Kidney glomerular epithelial cell (primary cell): ENCODE measurements at regions not wholly inside any gene's neighbourhood (a gene's known extent, or its start where the extent isn't known, plus 50 kb on each side); places are given as distances from the start of the nearest gene placed in this dataset.
A peak's percentile ranks its signal among the peaks of the same experiment; 100 is the strongest.
"Not testable (repeated sequence)": the region's sequence is repeated elsewhere in the genome, so short reads cannot be mapped to it uniquely, and the experiment has no call there.

Experiments used
- DNase-seq: peaks from one replicate; lab custom pipeline; 2025; lab: John Stamatoyannopoulos, UW

DNA sequence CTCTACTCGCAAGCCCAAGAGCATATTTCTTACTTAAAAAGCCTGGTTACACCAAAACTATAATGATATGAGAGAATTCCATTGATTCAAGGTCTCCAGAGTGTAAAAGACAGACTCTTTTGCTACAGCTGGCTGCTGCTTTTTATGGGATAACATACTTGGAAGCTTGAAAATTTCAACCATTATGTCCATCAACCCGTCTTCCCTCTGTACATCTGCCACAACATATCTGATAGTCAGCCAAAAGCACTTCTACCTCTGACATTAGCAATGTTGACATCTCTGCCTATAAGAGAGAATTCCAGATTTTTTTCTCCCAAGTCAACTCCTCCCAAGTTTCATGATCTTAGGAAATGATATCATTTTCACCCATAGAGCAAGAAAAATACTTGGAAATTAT lies 54.4 kb upstream of the IQCM start:
- no peak for DNase-seq

DNA sequence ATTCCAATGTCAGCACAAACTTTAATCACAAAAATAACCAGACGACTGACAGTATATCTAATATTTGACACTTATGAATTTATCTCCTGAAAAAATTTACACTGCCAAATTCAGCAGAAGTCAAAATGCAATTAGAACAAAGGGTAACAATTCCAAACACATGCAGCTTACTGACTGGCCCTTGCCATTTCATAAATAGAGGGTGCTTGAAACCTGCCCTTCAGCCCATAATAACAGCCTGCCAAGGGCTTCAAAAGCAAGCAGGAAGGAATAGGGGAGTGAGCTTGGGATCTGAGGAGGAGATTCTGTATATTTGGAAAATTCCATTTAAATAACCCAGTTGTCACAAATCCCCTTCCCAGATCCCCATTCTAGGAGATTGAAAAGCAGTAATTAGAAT lies 66.1 kb upstream of the IQCM start:
- DNase-seq = no peak

DNA sequence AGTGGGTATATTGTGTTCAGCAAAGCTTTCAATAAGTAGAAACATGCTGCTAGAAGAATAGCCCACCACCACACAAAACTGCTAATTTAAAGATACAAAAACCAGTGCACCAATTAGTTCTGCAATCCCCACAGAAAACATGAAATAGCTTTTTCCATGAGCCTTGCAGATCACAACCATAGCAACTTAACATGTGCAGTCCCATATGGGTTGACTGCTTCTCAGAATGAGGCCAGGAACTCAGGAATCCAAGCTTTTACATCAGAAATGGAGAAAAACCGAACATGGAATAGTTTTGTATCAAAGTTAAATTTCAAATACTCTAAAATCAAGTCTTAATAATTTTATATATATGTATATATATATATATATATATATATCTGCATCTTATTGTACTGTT lies 66.6 kb upstream of the IQCM start:
- DNase-seq = no peak

DNA sequence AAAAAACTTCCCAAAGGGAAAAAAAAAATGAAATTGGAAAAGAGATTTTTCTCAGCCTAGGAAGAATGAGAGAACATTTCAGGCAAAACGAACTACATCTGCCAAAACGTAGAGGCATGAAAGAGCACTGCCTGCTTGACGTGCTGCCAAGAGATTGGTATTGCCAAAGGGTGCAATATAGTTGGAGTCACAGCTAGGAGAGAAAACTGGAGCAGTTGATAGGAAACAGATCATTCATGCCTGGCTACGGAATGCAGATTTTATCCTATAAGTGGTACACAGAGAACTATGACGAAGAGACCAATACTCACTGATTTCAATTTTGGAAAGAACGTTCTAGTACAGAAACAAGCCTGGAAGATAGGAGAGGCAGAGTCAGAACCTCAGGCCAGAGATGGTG lies 68.4 kb upstream of the IQCM start:
- DNase-seq = no peak

DNA sequence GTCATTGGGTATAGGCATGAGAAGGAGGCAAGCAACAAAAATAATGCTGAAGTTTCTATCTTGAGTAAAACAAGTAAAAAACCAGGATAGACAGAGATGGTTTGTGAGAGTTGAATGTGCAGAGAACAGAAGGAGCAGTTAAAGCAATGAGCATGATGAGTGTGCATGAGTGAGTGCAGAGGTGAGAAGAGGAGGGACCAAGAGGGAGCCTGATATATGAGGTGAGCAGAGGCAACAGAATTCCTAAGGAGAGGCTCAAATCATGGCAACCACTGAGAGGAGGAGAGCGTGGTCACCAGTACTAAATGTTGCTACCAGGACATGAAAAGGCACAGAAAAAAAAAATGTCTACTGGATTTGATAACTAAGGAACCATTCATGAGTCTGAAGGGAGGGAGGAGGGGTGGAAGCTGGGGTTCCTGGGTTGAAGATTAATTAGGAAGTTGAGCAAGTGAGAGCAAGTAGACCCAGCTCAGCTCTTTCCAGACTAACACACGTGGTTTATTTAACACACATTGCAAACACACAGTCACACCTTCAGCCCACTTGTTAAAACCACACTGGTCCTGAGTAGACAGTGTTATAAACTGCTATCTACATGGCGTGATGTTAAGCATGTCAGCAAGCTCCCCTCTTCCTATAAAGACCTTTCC lies 69.0 kb upstream of the IQCM start:
- peak; percentile 15 for DNase-seq

- peak; percentile 90 for DNase-seq
Measured at GRCh38 chr4:149885896-149886295, 70.3 kb upstream of the IQCM start.

GRCh38 chr4:149886786-149887490 lies 71.3 kb upstream of the IQCM start:
- no peak for DNase-seq

GRCh38 chr4:149889991-149890390 lies 74.3 kb upstream of the IQCM start:
- no peak for DNase-seq

- DNase-seq = no peak
Measured at GRCh38 chr4:149890531-149890930, 74.9 kb upstream of the IQCM start.

GRCh38 chr4:149891426-149891825 lies 75.8 kb upstream of the IQCM start:
- peak; percentile 17 for DNase-seq

DNA sequence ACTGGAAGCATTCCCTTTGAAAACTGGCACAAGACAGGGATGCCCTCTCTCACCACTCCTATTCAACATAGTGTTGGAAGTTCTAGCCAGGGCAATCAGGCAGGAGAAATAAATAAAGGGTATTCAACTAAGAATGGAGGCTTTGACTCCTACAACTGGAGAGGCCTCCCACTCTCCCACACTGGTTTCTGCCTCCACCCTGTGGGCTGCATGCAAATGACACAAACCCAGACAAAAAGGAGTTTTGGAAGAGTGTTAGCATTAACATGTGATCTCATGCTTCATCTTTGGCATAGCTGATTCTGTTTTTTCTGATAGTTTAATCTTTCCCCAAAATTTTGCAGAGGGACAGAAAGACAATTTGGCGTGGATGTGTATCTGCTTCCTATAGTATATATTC lies 80.8 kb upstream of the IQCM start:
- peak; percentile 48 for DNase-seq

GRCh38 chr4:149897783-149898182 lies 82.1 kb upstream of the IQCM start:
- peak; percentile 57 for DNase-seq

DNA sequence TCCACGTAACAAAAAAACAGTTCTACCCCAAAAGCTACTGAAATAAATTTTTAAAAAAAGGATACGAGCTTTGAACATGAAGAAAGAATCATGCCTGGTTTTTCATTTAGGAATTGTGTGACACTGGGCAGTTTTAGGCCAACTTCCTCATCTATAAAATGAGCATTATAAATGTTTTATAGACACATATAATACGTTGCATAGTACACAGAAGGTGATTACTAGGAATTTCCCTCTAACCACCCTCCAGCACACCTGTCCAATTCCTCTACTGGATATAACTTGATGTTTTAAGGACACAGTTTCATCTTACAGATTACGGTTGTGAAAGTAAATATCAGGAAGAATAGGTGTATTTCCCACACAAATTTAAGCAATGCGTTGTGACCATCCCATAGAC lies 85.5 kb upstream of the IQCM start:
- no peak for DNase-seq

GRCh38 chr4:149902242-149902641 lies 86.6 kb upstream of the IQCM start:
- no peak for DNase-seq

DNA sequence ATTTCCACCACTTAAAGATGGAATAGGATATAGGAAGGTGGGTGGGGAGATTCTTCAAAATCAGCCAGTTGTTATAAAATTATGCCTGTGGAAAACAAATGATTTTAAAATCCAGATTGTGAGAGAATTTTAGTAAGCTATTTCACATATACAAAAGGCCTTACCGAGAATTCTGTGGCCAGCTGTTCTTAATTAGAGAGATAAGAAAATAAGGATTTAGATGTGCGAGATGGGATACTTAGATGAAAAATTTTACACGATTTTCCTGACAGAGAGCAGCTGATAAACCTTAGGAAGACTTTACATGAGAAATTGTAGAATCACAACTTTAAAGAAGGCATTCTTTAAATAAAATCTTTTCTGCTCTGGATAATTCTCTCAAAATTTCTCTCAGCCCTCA lies 94.5 kb upstream of the IQCM start:
- DNase-seq = no peak

DNA sequence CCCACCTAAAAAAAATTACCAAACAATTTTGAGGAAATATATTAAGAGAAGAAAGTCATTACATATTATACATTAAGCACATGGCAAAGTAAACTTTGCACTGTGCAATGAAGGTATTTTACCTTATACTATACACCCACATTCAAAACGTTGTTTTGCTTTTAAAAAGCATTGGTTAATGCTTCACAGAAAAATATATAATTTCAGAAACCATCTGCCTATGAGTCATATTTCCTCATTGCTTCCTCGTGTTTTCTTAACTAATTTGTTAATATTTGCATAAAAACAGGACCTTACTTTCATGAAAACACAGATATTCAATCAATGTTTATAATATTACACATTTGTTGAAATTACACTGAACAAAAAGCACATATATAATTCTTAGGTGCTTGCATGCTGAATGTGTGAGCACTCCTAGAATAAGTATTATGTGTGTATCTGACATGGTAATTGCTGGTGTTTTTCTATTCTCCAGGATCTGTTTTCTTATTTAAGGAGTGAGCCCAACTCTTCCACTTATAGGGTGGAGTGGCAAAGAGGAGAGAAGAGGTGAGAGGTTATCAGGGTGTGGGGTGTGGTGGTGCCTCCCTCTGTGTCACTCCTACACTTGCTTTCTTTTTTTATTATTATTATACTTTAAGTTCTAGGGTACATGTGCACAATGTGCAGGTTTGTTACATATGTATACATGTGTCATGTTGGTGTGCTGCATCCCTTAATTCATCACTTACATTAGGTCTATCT lies 95.1 kb upstream of the IQCM start:
- DNase-seq = no peak

DNA sequence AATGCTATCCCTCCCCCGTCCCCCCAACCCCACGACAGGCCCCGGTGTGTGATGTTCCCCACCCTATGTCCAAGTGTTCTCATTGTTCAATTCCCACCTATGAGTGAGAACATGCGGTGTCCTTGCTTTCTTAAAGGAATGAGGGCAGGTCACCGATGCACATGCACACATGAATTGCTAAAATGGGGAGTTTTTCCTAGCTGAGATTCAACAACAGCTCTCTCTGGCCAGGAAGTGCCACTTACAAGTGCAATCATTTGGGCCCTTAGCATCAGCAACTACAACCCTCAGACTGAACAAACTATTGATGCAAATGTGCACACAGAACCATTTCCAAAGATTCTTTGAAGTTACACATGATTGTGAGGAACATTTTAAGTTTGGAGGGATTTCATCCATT lies 95.7 kb upstream of the IQCM start:
- DNase-seq = no peak

GRCh38 chr4:149912000-149912399 lies 96.4 kb upstream of the IQCM start:
- DNase-seq = peak; percentile 7

- peak; percentile 45 for DNase-seq
Measured at GRCh38 chr4:149914119-149915115, 98.8 kb upstream of the IQCM start.

DNA sequence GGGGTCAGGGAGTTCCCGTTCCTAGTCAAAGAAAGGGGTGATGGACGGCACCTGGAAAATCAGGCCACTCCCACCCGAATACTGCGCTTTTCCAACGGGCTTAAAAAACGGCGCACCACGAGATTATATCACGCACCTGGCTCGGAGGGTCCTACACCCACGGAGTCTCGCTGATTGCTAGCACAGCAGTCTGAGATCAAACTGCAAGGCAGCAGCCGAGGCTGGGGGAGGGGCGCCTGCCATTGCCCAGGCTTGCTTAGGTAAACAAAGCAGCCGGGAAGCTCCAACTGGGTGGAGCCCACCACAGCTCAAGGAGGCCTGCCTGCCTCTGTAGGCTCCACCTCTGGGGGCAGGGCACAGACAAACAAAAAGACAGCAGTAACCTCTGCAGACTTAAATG lies 100.1 kb upstream of the IQCM start:
- not testable (repeated sequence) for DNase-seq

GRCh38 chr4:149923736-149924135 lies 108.1 kb upstream of the IQCM start:
- no peak for DNase-seq

DNA sequence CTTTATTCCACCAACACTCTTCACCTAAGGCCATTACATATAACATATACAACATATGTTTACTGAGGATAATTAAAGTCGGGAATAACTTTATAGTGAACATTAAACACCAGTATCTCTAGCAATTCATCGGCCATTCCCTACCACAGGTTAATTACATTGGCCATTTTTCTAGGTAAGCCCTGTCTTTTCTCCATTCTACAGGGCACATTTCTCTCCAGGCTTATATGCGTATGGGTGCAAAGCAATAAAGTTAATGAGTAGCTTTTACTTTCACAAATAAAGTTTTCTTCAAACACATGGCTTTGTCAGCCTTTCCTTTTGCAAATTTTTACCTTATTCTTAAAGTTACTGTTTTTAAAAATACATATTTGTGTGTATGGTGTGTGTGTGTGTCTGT lies 111.9 kb upstream of the IQCM start:
- DNase-seq = no peak
